ENCODE measurements at regions not wholly inside any gene's neighbourhood (a gene's known extent, or its start where the extent isn't known, plus 50 kb on each side); places are given as distances from the start of the nearest gene placed in this dataset.

DNA sequence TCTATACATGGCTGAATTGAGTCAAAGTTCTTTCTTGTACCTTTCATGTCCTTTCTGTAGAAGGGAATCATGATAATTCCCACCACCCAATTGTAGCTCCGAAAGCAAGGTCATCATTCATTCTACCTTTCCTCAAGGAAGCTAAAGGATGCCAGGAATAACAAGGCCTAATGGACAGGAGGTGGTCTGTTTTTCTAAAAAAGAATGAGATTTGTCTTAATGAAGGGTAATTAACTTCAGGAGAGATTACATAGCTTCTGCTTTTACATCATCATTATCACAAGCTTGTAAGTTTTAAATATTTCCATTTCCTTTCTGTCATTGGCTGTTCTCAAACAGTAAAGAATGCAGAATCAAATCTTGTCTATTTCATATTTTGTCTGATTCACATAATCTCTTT is 249.5 kb upstream of the SORCS1 start:
- POLR2A ChIA-PET: no interaction called here
- CTCF ChIA-PET: interaction anchor here (0.6 to 0.8 kb wide), 2 partner anchors 19 to 563 kb away, joined by 3 to 6 read pairs; no protein-coding TSS in a partner anchor
- TF ChIP-seq EGR2 (tag by site-specific recombination; IDR thresholded peaks at IDR 0.05; ENCODE audit: low read depth): no peak
- TF ChIP-seq ZIC2 (tag by site-specific recombination; IDR thresholded peaks at IDR 0.05): no peak
- no peak for TF ChIP-seq BCL11B (tag by site-specific recombination; IDR thresholded peaks at IDR 0.05; ENCODE audit: low read depth)
- TF ChIP-seq ZNF701 (tag by site-specific recombination; IDR thresholded peaks at IDR 0.05): no peak
- no peak for TF ChIP-seq ZNF416 (tag by site-specific recombination; IDR thresholded peaks at IDR 0.05)
- no peak for TF ChIP-seq ZNF302 (tag by site-specific recombination; IDR thresholded peaks at IDR 0.05; ENCODE audit: low read depth)
- no peak for TF ChIP-seq ZNF423 (tag by site-specific recombination; IDR thresholded peaks at IDR 0.05)
- TF ChIP-seq ZNF2 (tag by site-specific recombination; IDR thresholded peaks at IDR 0.05): no peak
- no peak for TF ChIP-seq MEIS1 (CRISPR knock-in tag; IDR thresholded peaks at IDR 0.05; ENCODE audit: borderline replicate concordance)
- TF ChIP-seq ZXDB (tag by site-specific recombination; IDR thresholded peaks at IDR 0.05): no peak
- no peak for TF ChIP-seq ZBTB11 (tag by site-specific recombination; conservative IDR thresholded peaks at IDR 0.05; ENCODE audit: low read depth)
- Histone ChIP-seq H3K9me3 (ENCODE audit: control insufficient read depth, insufficient read depth, low read depth, low read length) (no peaks in the 10 kb centered on the region), H3K36me3 (ENCODE audit: control insufficient read depth in 2 of 2, insufficient read depth in 1 of 2, low read length in 2 of 2) (no peaks in the 10 kb centered on the region), H3K4me1 (ENCODE audit: control insufficient read depth, insufficient read depth, low read length) (no peaks in the 10 kb centered on the region), H3K27ac (ENCODE audit: extremely low read depth, low read depth, low read length) (no peak overlapping the region), H3K4me3 (ENCODE audit: low read depth, low read length) (no peak overlapping the region)

GRCh38 chr10:107409522-107409921 is 245.0 kb upstream of the SORCS1 start:
- TF ChIP-seq ZNF654 (tag by site-specific recombination; IDR thresholded peaks at IDR 0.05; ENCODE audit: low read depth): 0 out of 2 replicates have a peak, but pooled peaks have one; percentile 9
- no peak for TF ChIP-seq TCF7L2 (IDR thresholded peaks at IDR 0.05; ENCODE audit: borderline replicate concordance, low read depth, low read length)
- no peak for TF ChIP-seq SCRT2 (tag by site-specific recombination; IDR thresholded peaks at IDR 0.05)
- no peak for TF ChIP-seq ZNF548 (tag by site-specific recombination; IDR thresholded peaks at IDR 0.05)
- Histone ChIP-seq H3K36me3 (ENCODE audit: control insufficient read depth in 2 of 2, insufficient read depth in 1 of 2, low read length in 2 of 2) (no peaks in the 10 kb centered on the region), H3K27ac (ENCODE audit: extremely low read depth, low read depth, low read length) (no peak overlapping the region), H3K4me1 (ENCODE audit: control insufficient read depth, insufficient read depth, low read length) (no peaks in the 10 kb centered on the region), H3K9me3 (ENCODE audit: control insufficient read depth, insufficient read depth, low read depth, low read length) (no peaks in the 10 kb centered on the region), H3K4me3 (ENCODE audit: low read depth, low read length) (no peak overlapping the region)
- CTCF ChIA-PET: interaction anchor here (0.9 kb wide), 1 partner anchor 152 kb away, joined by 4 read pairs; no protein-coding TSS in a partner anchor
- POLR2A ChIA-PET: no interaction called here

- H3K36me3 ChIP-seq (ENCODE audit: control insufficient read depth in 2 of 2, insufficient read depth in 1 of 2, low read length in 2 of 2): no peaks in the 10 kb centered on the region
- TF ChIP-seq, protein P1, sequence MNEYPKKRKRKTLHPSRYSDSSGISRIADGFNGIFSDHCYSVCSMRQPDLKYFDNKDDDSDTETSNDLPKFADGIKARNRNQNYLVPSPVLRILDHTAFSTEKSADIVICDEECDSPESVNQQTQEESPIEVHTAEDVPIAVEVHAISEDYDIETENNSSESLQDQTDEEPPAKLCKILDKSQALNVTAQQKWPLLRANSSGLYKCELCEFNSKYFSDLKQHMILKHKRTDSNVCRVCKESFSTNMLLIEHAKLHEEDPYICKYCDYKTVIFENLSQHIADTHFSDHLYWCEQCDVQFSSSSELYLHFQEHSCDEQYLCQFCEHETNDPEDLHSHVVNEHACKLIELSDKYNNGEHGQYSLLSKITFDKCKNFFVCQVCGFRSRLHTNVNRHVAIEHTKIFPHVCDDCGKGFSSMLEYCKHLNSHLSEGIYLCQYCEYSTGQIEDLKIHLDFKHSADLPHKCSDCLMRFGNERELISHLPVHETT (tag by site-specific recombination; IDR thresholded peaks at IDR 0.05): no peak
- TF ChIP-seq TRIM28 (IDR thresholded peaks at IDR 0.05; ENCODE audit: borderline replicate concordance, low read length) (no peak), ZNF791 (tag by site-specific recombination; IDR thresholded peaks at IDR 0.05) (no peak), ZNF707 (tag by site-specific recombination; IDR thresholded peaks at IDR 0.05) (no peak), ZNF16 (tag by site-specific recombination; IDR thresholded peaks at IDR 0.05; ENCODE audit: low read depth) (no peak)
- H3K4me1 ChIP-seq (ENCODE audit: control insufficient read depth, insufficient read depth, low read length): no peaks in the 10 kb centered on the region
- POLR2A ChIA-PET: no interaction called here
- H3K27ac ChIP-seq (ENCODE audit: extremely low read depth, low read depth, low read length): no peak overlapping the region
- CTCF ChIA-PET: no interaction called here
- no peak overlapping the region for H3K4me3 ChIP-seq (ENCODE audit: low read depth, low read length)
- H3K9me3 ChIP-seq (ENCODE audit: control insufficient read depth, insufficient read depth, low read depth, low read length): no peaks in the 10 kb centered on the region
Observed at GRCh38 chr10:107398115-107398514, 233.6 kb upstream of the SORCS1 start.
